GM13977 (cell line): ENCODE measurements at regions not wholly inside any gene's neighbourhood (a gene's known extent, or its start where the extent isn't known, plus 50 kb on each side); places are given as distances from the start of the nearest gene placed in this dataset.
"Not testable (repeated sequence)": the region's sequence is repeated elsewhere in the genome, so short reads cannot be mapped to it uniquely, and the experiment has no call there.

Source experiments
- DNase-seq: peaks from one replicate; pipeline ENCODE4 v3.0.0; 2012; ENCODE audit warnings: low spot score
- in situ Hi-C: fragments of 300-500 bp; cut with MboI; formaldehyde crosslinking; loops from one replicate; pipeline ENCODE4 v1.12.0; 2022; ENCODE audit warnings: low sequenced_read_pairs, low pct_unique_long_range_greater_than_20kb, mixed read lengths, inconsistent platforms; ENCODE audit not compliant: unreplicated experiment
- TF ChIP-seq, protein P1 (sequence below): IDR thresholded peaks from 2 replicates; pipeline ENCODE4 v1.5.1; 2012; ENCODE audit warnings: mild to moderate bottlenecking, control low read depth; ENCODE audit not compliant: insufficient read depth; ENCODE audit errors: extremely low read depth, missing control alignments

GRCh38 chr21:14742119-14742518 lies 196.0 kb upstream of the SAMSN1 start:
- in situ Hi-C loops: loop anchor here (25.0 kb wide), 2 partner anchors 95 to 745 kb away; no protein-coding TSS in a partner anchor
- TF ChIP-seq, protein P1, sequence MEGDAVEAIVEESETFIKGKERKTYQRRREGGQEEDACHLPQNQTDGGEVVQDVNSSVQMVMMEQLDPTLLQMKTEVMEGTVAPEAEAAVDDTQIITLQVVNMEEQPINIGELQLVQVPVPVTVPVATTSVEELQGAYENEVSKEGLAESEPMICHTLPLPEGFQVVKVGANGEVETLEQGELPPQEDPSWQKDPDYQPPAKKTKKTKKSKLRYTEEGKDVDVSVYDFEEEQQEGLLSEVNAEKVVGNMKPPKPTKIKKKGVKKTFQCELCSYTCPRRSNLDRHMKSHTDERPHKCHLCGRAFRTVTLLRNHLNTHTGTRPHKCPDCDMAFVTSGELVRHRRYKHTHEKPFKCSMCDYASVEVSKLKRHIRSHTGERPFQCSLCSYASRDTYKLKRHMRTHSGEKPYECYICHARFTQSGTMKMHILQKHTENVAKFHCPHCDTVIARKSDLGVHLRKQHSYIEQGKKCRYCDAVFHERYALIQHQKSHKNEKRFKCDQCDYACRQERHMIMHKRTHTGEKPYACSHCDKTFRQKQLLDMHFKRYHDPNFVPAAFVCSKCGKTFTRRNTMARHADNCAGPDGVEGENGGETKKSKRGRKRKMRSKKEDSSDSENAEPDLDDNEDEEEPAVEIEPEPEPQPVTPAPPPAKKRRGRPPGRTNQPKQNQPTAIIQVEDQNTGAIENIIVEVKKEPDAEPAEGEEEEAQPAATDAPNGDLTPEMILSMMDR: no peak
- no peak for DNase-seq

- no peak for DNase-seq
- TF ChIP-seq, protein P1: no peak
- in situ Hi-C loops: loop anchor here (25.0 kb wide), 2 partner anchors 96 to 746 kb away; no protein-coding TSS in a partner anchor
These were observed 195.1 kb upstream of the SAMSN1 start for GRCh38 chr21:14741256-14741655.

DNA sequence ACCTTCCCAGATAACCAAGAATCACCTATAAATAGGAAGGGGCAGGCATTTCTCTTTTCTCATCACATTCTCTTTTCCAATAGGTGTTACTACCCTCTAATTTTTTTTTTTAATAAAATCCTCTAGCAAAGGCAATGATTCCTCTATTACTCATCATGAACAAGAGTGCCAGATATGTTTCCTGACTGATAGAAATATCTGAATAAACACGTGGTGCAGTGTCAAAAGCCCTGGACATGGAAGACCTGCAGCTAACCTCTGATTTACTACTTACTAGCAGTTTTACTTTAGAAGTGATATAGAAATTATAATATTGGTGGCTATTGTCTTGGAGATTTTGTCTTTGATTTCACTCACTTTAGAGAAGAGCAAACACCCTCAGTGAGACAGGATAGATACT lies 194.6 kb upstream of the SAMSN1 start:
- in situ Hi-C loops: loop anchor here (25.0 kb wide), 2 partner anchors 97 to 747 kb away; no protein-coding TSS in a partner anchor
- TF ChIP-seq, protein P1: no peak
- DNase-seq: no peak

DNA sequence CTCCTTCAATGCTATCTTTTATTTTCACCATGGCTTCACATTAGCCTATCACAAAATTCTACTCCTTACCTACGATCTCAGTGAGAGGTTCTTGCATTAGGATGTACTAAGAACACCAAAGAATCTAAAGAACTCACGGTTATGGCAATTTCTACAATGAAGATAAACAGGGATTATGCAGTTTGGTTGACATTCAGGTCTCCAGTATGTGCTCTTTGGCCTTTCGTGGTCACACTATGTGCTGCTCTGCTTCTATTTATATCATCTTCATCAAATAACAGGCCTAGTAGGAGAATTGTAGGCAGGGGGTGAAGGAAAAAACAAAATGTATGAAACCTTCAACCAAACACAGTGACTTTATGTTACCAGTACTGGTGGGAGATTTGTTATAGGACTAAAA lies 194.0 kb upstream of the SAMSN1 start:
- no peak for DNase-seq
- in situ Hi-C loops: loop anchor here (25.0 kb wide), 2 partner anchors 97 to 747 kb away; no protein-coding TSS in a partner anchor
- TF ChIP-seq, protein P1: no peak

DNA sequence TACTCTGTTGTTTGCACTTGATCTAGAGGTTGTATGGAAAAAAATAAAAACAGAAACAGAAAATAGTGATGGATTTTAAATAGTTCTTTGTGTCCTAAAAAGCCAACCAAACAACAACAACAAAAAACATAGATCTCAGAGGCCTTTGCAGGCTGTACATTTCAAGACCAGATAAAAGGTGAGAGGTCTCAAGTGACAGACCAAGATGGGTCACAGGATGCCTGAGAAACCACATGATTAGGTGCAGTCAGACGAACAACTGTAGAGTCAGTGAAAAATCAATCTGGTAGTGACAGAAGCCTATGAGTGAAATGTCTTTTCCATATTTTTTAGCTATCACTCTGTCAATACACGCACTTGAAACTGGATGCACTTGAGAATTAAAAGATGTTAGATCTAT lies 193.5 kb upstream of the SAMSN1 start:
- TF ChIP-seq, protein P1: no peak
- in situ Hi-C loops: loop anchor here (25.0 kb wide), 2 partner anchors 98 to 748 kb away; no protein-coding TSS in a partner anchor
- DNase-seq: no peak

DNA sequence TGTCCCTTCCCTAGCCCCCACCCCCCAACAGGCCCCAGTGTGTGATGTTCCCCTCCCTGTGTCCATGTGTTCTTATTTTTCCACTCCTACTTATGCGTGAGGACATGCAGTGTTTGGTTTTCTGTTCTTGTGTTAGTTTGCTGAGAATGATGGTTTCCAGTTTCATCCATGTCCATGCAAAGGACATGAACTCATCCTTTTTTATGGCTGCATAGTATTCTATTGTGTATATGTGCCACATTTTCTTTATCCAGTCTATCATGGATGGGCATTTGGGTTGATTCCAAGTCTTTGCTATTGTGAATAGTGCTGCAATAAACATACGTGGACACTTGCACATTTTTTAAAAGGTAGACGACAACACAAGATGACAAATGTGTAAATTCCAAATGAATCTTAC lies 192.5 kb upstream of the SAMSN1 start:
- not testable (repeated sequence) for DNase-seq
- in situ Hi-C loops: loop anchor here (25.0 kb wide), 2 partner anchors 99 to 749 kb away; no protein-coding TSS in a partner anchor

GRCh38 chr21:14737922-14738321 lies 191.8 kb upstream of the SAMSN1 start:
- in situ Hi-C loops: loop anchor here (25.0 kb wide), 2 partner anchors 99 to 749 kb away; no protein-coding TSS in a partner anchor
- TF ChIP-seq, protein P1: peak; percentile 65
- no peak for DNase-seq
